Right renal pelvis (tissue), 4 donors: ENCODE measurements at regions not wholly inside any gene's neighbourhood (a gene's known extent, or its start where the extent isn't known, plus 50 kb on each side); places are given as distances from the start of the nearest gene placed in this dataset.

Source experiments
- DNase-seq, 4 donors: peaks; one replicate each; pipeline ENCODE4 v3.0.0-alpha.2; 2013; ENCODE audit warnings: low read depth in 4 of 4, low spot score in 3 of 4, missing footprints in 1 of 4

DNA sequence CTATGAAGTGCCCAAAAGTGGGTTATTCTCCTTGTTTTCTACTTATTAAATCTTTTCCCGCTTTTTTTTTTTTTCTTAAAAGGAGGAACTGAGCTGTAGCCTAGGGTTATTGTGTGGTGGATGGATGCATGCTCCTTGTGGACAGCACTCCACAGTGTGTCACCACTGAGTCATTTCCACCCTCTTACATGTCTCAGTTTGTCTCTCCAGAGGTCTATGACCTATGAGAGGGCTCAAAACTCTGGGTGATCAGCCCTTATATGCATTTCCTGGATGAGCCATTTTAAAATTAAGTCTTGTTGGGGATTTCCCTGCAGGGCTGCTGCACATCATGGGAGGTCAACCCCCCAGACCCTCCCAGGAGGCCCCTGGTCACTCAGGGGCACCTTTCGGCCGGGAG, 102.2 kb upstream of the MOCS2 start:
- DNase-seq = no peak

DNA sequence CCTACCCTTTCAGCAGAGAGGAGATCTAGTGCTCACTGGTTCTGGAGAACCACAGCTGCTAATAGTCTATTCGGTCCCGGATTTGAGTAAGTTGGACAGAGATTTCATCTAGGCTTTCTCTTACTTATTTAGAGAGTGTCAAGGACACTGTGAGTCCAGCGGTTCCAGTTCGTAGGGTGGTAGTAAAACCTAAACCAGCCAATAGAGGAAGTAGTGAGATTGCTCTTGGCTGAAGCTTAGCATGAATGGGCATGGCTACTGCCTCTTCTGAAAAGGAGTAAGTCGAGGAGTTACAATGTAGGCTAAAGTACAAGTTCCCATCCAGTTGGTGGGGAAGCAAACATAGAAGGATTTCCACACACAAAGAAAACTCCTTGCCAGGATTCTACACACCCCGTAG, 109.6 kb upstream of the MOCS2 start:
- DNase-seq = no peak

DNA sequence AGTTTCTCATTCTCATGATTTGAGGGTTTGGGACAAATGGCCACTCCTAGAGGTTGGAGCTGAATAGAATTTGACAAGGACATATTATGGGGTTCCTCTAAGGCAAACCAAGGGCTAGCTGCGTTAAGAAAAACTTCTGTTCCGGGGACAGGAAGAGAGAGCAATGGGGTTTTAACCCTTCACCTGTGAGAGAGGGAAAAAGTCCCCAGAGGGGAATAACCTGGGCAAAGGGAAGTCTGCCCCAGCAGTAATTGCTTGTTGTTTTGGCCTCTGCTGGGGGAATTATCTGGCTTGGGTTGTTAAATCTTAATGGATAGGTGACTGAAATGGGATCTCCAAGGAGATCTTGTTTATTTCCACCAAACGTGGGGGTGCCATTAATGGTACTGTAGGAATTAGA, 110.1 kb upstream of the MOCS2 start:
- no peak for DNase-seq

DNA sequence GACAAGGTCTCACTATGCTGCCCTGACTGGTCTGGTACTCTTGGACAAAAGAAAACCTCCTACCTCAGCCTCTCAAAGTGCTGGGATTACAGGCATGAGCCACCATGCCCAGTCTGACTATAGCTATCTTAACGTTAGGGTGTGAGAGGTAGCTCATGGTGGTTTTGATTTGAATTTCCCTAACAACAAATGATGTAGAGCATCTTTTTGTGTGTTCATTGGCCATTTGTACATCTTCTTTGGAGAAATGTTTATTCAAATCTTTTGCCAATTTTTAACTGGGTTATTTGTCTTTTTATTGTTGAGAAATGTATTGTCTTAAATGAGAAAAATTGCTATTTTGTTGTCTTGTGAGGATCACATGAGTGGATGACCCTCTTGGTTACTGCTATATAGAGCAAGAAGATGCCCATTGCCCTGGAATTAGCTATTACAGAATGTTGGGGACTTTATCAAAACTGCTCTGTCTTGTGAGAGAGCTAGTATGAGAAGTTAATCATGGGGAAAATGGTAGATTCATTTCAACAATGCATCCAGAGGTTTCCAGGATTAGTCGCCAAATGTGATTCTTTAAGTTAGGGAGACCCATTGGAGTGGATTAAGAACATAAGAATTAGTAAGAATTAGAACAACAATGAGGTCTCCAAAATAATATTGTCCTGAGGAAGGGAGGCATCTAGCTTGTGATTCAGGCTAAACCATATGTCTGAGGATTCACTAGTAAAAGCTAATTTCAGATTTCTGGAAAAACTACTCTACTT, 124.3 kb upstream of the MOCS2 start:
- no peak for DNase-seq

DNA sequence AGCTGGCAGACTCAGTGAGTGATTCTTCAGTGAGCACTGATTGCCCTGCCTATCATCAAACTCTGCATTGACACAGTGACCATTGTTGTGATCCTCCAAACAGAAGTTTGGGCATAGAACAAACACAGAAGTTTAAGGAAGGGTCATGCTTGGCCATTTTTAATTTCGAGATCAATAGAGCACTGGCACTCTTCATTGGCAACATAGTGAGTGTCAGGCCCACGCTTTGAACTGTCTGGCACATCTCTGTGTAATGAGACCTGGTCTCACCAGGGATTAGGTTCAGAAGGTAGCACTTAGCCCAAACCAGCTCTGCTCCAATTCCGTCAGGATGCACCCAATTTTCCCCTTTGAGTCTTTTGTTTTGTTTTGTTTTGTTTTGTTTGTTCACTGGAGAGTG, 127.1 kb upstream of the MOCS2 start:
- no peak for DNase-seq

DNA sequence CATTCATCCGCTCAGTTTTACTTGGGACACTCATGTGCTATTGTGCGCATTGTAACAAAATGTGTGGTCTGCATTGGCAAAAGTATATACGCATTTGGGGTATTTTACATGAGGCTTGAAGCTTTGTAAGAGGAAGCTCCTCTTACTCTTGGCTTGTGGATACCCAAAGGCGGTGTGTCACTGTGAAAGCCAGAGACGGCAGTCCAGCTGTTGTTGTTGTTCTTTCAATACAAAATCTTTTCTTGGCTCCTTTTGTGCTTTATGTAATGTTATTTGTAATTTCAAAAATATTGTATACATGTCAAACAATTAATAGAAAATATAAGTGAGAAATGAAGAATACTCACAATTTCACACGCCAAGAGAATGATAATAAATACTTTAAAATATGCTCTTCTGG, 128.3 kb upstream of the MOCS2 start:
- DNase-seq = no peak

DNA sequence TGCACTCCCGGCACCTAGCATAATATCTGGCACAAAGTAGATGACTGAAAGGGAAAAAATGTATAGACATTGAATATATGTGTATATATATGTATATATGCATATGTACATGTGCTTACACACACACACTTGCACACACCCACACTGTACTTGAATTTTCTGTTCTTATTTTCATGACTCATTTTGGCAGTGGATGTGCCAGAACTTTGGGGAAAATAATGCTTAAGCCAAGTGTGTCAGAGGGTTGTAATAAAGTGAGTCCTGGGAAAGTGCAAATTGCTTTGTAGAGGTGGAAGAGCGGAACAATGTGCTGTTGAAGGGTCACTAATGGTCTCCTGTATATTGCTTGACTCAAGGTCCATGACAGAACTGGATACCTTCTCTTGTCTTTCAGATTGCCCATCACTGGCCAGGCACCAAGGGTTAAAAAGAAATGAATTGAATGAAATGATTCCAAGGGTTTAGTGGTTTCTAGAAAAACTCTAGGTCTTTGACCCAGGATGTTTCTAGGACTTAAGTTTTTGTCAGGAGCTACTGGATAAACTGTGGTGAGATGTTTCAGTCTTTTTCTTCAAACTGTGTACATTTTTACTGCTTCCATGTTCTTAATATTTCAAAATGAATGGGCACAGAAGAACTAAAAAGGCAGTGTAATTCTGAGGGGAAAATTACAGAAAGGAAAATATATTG, 129.9 kb upstream of the MOCS2 start:
- DNase-seq = no peak

DNA sequence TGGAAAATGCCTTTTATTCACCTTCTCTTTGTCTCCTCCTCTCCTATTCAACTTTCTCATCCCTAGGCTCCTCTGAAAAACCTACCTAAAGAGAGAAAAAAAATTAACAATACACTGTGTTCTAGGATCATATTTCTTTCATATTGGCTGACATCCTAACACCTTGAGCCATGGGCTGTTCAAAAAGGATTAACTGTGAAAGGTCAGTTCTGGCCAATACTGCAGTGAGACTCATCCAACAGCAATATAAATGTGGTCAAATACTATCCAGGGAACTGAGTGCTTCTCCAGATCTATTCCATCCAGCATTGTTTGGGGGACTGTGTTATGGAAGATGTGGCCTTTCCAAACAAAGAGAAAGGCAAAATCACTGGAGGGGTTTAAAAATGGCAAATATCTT, 131.1 kb upstream of the MOCS2 start:
- DNase-seq = no peak

DNA sequence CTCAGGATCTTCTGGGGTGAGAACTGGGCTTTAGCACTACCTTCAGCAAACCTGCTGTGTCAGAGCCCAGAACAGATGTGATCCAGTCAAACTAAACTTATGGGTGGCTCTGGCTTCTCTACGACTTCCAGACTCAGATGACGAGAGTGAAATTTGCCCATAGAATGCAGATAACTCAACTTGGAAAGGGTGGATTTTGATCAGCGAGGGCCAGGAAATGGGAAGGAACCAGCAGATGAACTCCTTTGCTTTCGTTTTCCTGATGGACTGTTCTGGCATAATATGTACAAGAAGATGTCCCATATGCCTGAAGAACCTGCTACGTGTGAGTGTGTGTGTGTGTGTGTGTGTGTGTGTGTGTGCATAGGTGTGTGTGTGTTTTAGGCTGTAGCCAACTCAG, 132.0 kb upstream of the MOCS2 start:
- DNase-seq = no peak

DNA sequence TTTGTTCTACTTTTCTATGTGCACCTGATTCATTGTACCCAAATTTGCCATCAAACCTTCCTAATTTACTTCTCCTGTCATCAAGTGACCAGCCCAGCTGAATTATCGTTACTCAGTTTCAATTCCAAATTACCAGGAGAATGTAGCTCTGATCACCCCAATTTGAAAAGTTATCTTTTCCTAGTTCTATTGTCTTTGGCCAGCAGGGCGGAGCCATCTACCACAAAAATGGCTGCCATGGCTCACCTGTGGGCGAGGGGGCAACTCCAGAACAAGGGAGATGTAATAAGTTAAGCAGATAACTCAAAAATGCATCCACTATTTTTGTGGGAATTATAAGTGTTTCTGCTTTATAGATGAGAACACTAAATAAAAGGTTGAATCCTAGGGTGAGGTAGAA, 133.8 kb upstream of the MOCS2 start:
- DNase-seq = no peak

DNA sequence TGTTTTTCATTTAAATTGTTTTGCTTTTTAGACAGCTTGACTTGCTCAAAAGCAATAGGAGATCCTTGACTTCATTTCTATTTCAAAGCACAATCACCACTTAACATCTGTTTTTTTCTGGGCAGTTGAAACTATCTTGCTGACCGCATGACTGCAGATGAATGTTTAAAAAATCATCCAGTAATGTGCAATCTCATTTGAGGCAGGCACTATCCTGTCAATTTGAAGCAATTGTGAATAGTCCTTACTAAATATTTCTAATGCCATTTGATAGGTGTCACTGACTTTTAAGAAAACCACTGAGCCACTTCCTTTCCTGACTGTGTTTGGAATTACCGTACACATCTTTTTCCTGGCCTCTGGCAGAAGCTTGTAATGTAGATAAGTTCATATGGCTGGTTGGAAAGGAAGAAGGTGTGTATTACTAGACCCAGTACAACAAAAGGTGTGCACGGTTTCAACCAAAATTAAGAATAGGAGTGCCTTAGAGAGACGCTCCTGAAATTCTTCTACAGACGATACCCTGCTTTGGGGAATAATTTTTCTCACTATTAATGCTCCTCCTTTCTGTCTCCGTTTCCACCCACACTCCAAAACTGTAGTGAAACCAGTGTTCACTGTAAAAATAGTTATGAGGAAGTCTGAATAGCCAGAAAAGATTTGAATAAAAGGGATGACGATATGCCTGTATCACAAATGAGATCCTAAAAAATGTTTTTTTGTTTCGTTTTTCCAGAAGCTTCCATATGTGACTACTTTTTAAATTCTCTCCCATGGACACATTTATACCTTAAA, 136.7 kb upstream of the MOCS2 start:
- no peak for DNase-seq

DNA sequence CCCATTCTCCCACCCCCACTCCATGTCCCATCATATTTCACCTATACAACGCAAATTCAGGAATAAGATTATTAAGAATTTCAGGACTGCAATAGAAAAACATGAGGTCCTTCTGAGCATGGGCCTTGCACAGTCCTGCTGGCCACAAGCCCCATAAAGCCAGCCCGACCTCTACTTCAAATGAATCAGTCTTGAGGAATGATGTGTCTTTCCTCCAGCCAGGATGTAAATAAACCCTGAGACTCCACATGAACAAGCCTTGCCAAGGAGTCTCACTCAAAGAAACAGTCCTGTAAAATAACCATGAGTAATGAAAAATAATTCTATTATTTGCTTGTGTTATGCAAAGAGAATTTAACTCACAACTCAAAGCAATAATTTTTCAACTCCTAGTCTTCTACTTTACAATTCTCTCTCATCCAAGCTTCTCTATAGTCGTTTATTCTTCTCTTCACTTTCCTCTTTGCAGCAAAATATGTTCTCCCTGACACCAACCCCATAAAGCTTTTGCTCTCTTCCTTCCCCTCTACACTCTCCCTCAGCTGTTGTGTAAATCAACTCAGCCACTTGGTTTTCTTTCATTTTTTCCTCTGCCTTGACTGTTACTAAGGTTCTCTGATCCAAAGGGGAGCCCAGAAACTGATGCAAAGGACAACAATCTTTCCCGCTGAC, 140.1 kb upstream of the MOCS2 start:
- no peak for DNase-seq

DNA sequence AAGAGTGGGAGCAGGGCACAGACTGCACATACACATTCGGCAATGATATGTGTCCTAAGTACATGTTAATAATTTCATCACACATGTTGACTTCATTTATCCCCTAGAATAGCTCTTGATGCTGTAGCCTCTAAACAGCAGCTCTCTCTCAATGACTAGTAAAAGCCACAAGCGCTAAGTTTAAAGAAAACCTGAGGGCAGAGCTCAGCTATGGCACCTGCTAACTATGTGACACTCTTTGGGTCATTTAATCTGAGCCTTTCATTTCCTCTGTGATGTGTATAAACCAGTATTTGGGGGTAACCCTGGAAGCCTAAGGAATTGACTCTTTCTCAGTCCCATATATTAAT, 140.6 kb upstream of the MOCS2 start:
- no peak for DNase-seq

DNA sequence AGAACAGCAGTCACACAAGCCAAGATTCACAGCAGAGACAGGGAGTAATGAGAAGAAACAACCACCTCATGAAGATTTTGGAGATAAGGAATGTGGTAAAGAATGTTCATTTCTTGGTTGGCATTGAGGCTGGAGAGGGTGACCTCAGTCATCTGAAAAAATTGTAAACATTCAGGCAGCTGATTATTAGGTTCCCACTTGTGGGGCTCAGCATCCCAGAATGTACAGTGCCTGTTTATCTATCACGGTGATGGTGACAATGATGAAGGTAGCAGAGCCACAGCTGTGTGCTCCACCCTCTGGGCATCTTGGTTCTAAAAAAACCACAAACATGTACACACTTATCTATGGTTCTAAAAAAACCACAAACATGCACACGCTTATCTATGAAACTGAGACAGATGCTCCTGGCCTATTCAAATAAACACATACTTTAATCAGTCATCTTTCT, 143.9 kb upstream of the MOCS2 start:
- DNase-seq = no peak

DNA sequence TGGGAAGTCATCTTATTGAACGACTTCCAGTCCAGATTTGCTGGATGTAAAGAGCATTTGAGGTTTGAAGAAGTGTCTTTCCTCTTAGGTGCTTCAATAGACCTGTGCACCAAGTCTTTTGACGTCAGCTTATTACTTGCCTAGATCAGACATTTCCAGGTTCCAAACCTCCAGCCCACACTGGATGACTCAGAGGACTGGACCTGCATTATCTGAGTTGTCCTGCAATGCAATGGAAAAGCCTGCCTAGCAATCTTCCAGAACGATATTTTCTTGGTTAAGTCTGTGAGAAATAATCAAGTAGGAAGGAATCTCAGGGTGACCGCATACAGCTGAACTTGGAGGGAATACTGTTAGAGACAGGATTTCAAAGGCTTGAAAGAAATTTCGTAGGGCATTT, 147.2 kb upstream of the MOCS2 start:
- DNase-seq = no peak

DNA sequence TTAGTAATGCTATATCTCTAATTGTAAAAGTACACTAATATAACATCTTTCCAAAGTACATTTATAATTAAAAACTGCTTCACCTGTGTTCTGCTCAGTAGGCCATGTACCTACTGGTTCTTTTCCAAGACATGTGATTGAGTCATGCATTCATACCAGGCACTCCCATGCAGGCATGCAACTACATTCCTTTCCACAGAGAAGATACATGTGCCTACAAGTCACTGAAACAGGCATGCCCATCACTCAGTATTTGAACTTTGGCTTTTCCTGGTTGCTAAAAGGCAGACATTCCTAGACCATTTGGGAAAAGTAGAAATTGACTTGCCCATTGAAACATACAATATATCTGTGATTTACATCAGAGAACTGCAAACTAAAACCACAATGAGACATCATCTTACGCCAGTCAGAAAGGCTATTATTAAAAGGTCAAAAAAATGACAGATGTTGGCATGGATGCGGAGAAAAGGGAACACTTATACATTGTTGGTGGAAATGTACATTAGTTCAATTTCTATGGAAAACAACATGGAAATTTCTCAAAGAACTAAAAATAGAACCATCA, 148.3 kb upstream of the MOCS2 start:
- DNase-seq = no peak

DNA sequence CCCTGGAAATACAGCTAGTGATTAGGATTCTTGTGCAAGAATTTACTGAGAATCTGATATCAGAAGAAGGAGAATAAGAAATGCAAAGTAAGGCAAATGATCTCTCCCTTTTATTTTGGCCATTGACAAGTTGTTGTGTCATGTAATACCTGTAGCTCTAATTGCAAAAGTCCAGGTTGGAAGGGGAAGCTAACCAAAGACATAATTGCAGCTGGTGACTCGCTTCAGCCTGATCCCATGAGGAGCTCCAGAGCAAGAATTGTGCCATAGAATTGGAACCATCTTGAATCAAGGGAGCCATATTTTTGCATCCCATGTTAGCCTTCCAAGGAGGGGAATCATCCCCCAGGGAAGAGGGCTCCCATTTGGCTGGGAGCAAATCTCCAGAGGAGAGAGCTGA, 149.6 kb upstream of the MOCS2 start:
- DNase-seq = no peak

DNA sequence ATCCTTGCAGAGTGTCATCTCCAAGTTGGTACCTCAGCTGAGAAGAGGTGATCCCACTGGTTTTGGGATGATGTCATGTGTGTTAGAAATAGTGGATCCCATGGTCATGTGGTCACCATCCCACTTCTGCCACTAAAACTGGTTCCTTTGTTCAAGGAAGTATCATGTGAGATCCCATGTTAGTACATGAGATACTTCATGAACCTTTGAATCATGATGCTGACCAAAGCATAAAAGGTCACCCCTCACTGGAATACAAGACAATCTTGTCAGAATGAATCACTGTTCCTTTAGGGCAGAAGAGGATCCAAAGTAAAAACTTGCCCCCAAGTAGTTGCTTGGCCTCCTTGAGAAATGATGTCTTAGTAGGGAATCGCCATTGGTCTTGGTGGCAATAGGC, 150.9 kb upstream of the MOCS2 start:
- no peak for DNase-seq

DNA sequence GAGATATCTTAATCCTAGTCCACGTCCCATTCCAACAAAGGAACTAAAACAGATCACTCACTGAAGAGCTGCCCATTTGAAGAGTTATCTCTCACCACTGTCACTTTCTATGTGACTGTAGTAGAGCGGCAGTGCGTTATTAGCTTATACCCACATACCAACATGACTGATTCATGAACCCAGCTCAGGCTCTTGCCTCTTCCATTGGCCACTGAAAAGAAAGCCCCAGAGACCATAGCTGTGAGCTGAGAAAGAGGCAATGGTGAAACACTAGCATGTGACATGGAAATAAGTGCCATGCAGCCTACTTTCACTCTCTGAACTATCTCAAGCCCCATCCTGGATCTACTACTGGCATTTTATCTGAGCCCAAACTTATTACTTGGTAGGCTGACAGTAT, 151.7 kb upstream of the MOCS2 start:
- no peak for DNase-seq

DNA sequence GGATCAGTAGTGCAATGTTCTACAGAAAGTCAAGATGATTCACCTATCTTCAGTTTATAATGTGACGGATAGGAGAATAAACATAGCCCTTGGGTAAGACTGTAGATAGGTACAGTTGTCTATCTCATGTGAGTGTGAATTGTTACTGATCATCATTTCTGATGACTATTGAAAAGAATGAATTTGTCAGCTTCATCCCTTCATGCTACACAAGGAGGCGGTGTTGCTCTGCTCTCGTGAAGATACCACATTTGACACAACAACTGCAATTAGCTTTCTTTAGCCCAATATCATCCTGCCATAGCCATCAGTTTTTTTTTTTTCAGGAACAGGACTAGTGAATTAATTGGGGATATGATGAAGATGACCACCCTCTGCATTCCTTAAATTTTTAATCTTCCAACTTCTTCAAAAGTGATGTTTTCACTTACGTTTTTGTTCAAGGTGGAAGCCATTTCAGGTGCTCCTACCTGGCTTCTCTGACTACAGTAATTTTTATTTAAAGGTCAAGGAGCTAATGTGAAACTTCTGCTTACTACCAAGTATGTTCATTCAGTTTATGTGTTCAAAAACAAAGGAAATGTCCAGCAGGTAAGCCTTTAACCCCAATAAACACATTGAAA, 152.9 kb upstream of the MOCS2 start:
- DNase-seq = no peak
